Astrocyte (in vitro differentiated cells and primary cell): ENCODE measurements at regions not wholly inside any gene's neighbourhood (a gene's known extent, or its start where the extent isn't known, plus 50 kb on each side); places are given as distances from the start of the nearest gene placed in this dataset.

Experiments used
- DNase-seq: peaks from one replicate; pipeline ENCODE4 v3.0.0-alpha.2; 2010; ENCODE audit warnings: low read depth
- FAIRE-seq: peaks from 2 replicates; lab custom pipeline; 2011; peaks lifted over from hg19 to GRCh38; lab: Jason Lieb, UNC
- H2AFZ ChIP-seq: 2 replicates; pipeline ENCODE4 v1.6.0; 2012; ENCODE audit warnings: low read depth, low read length, inconsistent platforms
- H3K27ac ChIP-seq: 2 replicates; pipeline ENCODE4 v1.5.1; 2011; ENCODE audit warnings: low read depth, low read length, inconsistent platforms
- H3K27me3 ChIP-seq: 2 replicates; pipeline ENCODE4 v1.6.0; 2011; ENCODE audit warnings: low read length, inconsistent platforms; ENCODE audit not compliant: insufficient read depth
- H3K36me3 ChIP-seq: 2 replicates; pipeline ENCODE4 v1.5.1; 2011; ENCODE audit warnings: low read length, inconsistent platforms; ENCODE audit not compliant: insufficient read depth
- H3K4me1 ChIP-seq: 2 replicates; pipeline ENCODE4 v1.5.1; 2011; ENCODE audit warnings: low read length, inconsistent platforms; ENCODE audit not compliant: insufficient read depth
- H3K4me2 ChIP-seq: 2 replicates; pipeline ENCODE4 v1.6.0; 2012; ENCODE audit warnings: low read length, inconsistent platforms
- H3K4me3 ChIP-seq: 2 replicates; pipeline ENCODE4 v1.5.1; 2011; ENCODE audit warnings: low read depth, mild to moderate bottlenecking, low read length, inconsistent platforms; ENCODE audit not compliant: insufficient read depth
- H3K79me2 ChIP-seq: 2 replicates; pipeline ENCODE4 v1.6.0; 2012; ENCODE audit warnings: mild to moderate bottlenecking, low read length, inconsistent platforms; ENCODE audit not compliant: insufficient read depth
- H3K9ac ChIP-seq: 2 replicates; pipeline ENCODE4 v1.6.0; 2012; ENCODE audit warnings: mild to moderate bottlenecking, low read length, inconsistent platforms
- H3K9me3 ChIP-seq: 2 replicates; pipeline ENCODE4 v1.5.1; 2012; ENCODE audit warnings: low read depth, mild to moderate bottlenecking, low read length, inconsistent platforms; ENCODE audit not compliant: insufficient read depth
- H4K20me1 ChIP-seq: 2 replicates; pipeline ENCODE4 v1.6.0; 2012; ENCODE audit warnings: low read length, inconsistent platforms; ENCODE audit not compliant: insufficient read depth
- H3K27ac Mint-ChIP-seq: one replicate; pipeline ENCODE4 v1.8.0; 2021; ENCODE audit warnings: mild to moderate bottlenecking, mixed read lengths; ENCODE audit not compliant: unreplicated experiment
- H3K27me3 Mint-ChIP-seq: one replicate; pipeline ENCODE4 v1.8.0; 2021; ENCODE audit warnings: low read depth, mixed read lengths; ENCODE audit not compliant: unreplicated experiment
- H3K36me3 Mint-ChIP-seq: one replicate; pipeline ENCODE4 v1.8.0; 2021; ENCODE audit warnings: low read depth, mixed read lengths; ENCODE audit not compliant: unreplicated experiment
- H3K4me1 Mint-ChIP-seq: one replicate; pipeline ENCODE4 v1.8.0; 2021; ENCODE audit warnings: low read depth, mixed read lengths; ENCODE audit not compliant: unreplicated experiment
- H3K4me3 Mint-ChIP-seq: one replicate; pipeline ENCODE4 v1.8.0; 2021; ENCODE audit warnings: mild to moderate bottlenecking, moderate library complexity, mixed read lengths; ENCODE audit not compliant: unreplicated experiment
- H3K9me3 Mint-ChIP-seq: one replicate; pipeline ENCODE4 v1.8.0; 2021; ENCODE audit warnings: mild to moderate bottlenecking, mixed read lengths; ENCODE audit not compliant: unreplicated experiment
- EZH2 ChIP-seq: IDR thresholded peaks from 2 replicates; pipeline ENCODE4 v1.6.1; 2012; ENCODE audit warnings: mild to moderate bottlenecking, low read length, inconsistent platforms; ENCODE audit not compliant: insufficient read depth
- TF ChIP-seq, protein P1 (sequence below): IDR thresholded peaks from 2 replicates; pipeline ENCODE4 v1.5.1; 2011; ENCODE audit warnings: low read depth, mild to moderate bottlenecking, inconsistent platforms, low read length, moderate library complexity; ENCODE audit not compliant: insufficient read depth

- no peak for TF ChIP-seq EZH2
- TF ChIP-seq, protein P1, sequence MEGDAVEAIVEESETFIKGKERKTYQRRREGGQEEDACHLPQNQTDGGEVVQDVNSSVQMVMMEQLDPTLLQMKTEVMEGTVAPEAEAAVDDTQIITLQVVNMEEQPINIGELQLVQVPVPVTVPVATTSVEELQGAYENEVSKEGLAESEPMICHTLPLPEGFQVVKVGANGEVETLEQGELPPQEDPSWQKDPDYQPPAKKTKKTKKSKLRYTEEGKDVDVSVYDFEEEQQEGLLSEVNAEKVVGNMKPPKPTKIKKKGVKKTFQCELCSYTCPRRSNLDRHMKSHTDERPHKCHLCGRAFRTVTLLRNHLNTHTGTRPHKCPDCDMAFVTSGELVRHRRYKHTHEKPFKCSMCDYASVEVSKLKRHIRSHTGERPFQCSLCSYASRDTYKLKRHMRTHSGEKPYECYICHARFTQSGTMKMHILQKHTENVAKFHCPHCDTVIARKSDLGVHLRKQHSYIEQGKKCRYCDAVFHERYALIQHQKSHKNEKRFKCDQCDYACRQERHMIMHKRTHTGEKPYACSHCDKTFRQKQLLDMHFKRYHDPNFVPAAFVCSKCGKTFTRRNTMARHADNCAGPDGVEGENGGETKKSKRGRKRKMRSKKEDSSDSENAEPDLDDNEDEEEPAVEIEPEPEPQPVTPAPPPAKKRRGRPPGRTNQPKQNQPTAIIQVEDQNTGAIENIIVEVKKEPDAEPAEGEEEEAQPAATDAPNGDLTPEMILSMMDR: no peak
- Histone ChIP-seq H3K4me1 (no peaks in the 10 kb centered on the region), H2AFZ (no peak overlapping the region), H3K79me2 (no peaks in the 10 kb centered on the region), H3K27me3 (no peaks in the 10 kb centered on the region), H3K4me3 (no peak overlapping the region), H3K27ac (no peak overlapping the region), H3K4me2 (no peak overlapping the region), H3K36me3 (no peaks in the 10 kb centered on the region), H3K9me3 (peaks cover 3% of the 10 kb centered on the region), H3K9ac (no peak overlapping the region), H4K20me1 (no peaks in the 10 kb centered on the region)
- FAIRE-seq (no peak), DNase-seq (no peak)
- Mint-ChIP-seq H3K27ac (no peak overlapping the region), H3K4me1 (no peaks in the 10 kb centered on the region), H3K27me3 (peaks cover 52% of the 10 kb centered on the region), H3K4me3 (no peak overlapping the region), H3K36me3 (no peaks in the 10 kb centered on the region), H3K9me3 (no peaks in the 10 kb centered on the region)
Observed at GRCh38 chr5:3430691-3431090, 164.9 kb upstream of the IRX1 start.

- no peak overlapping the region for H3K4me2 ChIP-seq
- no peak overlapping the region for H3K27ac ChIP-seq
- Mint-ChIP-seq H3K9me3 (no peaks in the 10 kb centered on the region), H3K4me1 (no peaks in the 10 kb centered on the region), H3K36me3 (no peaks in the 10 kb centered on the region), H3K27ac (no peak overlapping the region), H3K4me3 (no peak overlapping the region), H3K27me3 (peaks cover 52% of the 10 kb centered on the region)
- H3K4me1 ChIP-seq: no peaks in the 10 kb centered on the region
- H3K27me3 ChIP-seq: no peaks in the 10 kb centered on the region
- DNase-seq (no peak), FAIRE-seq (no peak)
- H2AFZ ChIP-seq: no peak overlapping the region
- no peaks in the 10 kb centered on the region for H4K20me1 ChIP-seq
- peaks cover 3% of the 10 kb centered on the region for H3K9me3 ChIP-seq
- TF ChIP-seq, protein P1: no peak
- TF ChIP-seq EZH2: no peak
- no peaks in the 10 kb centered on the region for H3K79me2 ChIP-seq
- H3K9ac ChIP-seq: no peak overlapping the region
- no peaks in the 10 kb centered on the region for H3K36me3 ChIP-seq
- H3K4me3 ChIP-seq: no peak overlapping the region
Observed at GRCh38 chr5:3429962-3430361, 165.7 kb upstream of the IRX1 start.

DNA sequence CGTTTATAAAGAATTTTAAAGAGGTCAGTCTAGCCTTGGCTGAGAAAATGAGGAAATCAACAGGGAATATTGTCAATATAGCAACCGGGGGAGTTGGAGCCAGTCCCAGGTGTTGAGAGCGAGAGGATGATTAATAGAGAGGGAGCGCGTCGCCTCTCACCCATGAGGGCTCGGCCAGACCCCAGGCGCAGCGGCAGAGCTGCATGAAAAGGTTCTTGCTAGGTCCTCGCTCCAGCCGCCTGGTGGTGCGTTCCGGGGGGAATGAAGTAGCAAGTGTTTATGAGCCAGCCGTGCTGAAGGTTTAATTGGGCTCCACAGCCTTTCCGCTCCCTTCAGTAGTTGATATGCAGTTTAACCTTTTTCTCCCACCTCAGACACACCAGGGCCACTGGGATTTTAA, 167.3 kb upstream of the IRX1 start:
- Histone ChIP-seq H2AFZ (no peak overlapping the region), H3K36me3 (no peaks in the 10 kb centered on the region), H3K4me1 (no peaks in the 10 kb centered on the region), H3K27me3 (no peaks in the 10 kb centered on the region), H3K27ac (no peak overlapping the region), H3K4me3 (no peak overlapping the region), H3K4me2 (no peak overlapping the region), H4K20me1 (no peaks in the 10 kb centered on the region), H3K79me2 (no peaks in the 10 kb centered on the region), H3K9ac (no peak overlapping the region), H3K9me3 (no peaks in the 10 kb centered on the region)
- no peak for DNase-seq
- FAIRE-seq: no peak
- Mint-ChIP-seq H3K4me1 (no peaks in the 10 kb centered on the region), H3K27ac (no peak overlapping the region), H3K4me3 (no peak overlapping the region), H3K9me3 (peaks cover 4% of the 10 kb centered on the region), H3K36me3 (no peaks in the 10 kb centered on the region), H3K27me3 (peaks cover 39% of the 10 kb centered on the region)
- TF ChIP-seq, protein P1: no peak
- no peak for TF ChIP-seq EZH2
